ENCODE measurements at regions not wholly inside any gene's neighbourhood (a gene's known extent, or its start where the extent isn't known, plus 50 kb on each side); places are given as distances from the start of the nearest gene placed in this dataset.

GRCh38 chr5:33046091-33046490, 335.0 kb downstream of the NPR3 start:
- no peak overlapping the region for H3K27ac Mint-ChIP-seq
- no peaks in the 10 kb centered on the region for H3K4me1 Mint-ChIP-seq (ENCODE audit: low read depth)
- H3K27me3 Mint-ChIP-seq, result no peaks in the 10 kb centered on the region
- H3K4me3 Mint-ChIP-seq, result no peak overlapping the region
- H3K36me3 Mint-ChIP-seq, result no peaks in the 10 kb centered on the region
- H3K9me3 Mint-ChIP-seq (ENCODE audit: low read depth), result peaks cover 8% of the 10 kb centered on the region

DNA sequence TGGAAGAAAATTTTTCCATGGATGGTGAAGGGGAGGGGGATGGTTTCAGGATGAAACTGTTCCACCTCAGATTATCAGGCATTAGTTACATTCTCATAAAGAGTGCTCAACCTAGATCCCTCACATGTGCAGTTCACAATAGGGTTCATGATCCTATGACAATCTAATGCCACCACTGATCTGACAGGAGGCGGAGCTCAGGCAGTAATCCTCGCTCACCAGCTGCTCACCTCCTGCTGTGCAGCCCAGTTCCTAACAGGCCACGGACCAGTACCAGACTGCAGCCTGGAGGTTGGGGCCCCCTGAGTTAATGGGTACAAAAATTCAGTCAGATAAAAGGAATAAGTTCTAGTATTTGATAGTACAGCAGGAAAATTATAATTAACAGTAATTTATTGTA, 337.2 kb downstream of the NPR3 start:
- Mint-ChIP-seq H3K4me3 (no peak overlapping the region), H3K9me3 (ENCODE audit: low read depth) (peaks cover 14% of the 10 kb centered on the region), H3K4me1 (ENCODE audit: low read depth) (no peaks in the 10 kb centered on the region), H3K36me3 (no peaks in the 10 kb centered on the region), H3K27ac (no peak overlapping the region), H3K27me3 (no peaks in the 10 kb centered on the region)

GRCh38 chr5:33049298-33049697, 338.2 kb downstream of the NPR3 start:
- no peaks in the 10 kb centered on the region for H3K36me3 Mint-ChIP-seq
- H3K27ac Mint-ChIP-seq, result no peak overlapping the region
- H3K27me3 Mint-ChIP-seq, result no peaks in the 10 kb centered on the region
- H3K9me3 Mint-ChIP-seq (ENCODE audit: low read depth), result peaks cover 16% of the 10 kb centered on the region
- no peaks in the 10 kb centered on the region for H3K4me1 Mint-ChIP-seq (ENCODE audit: low read depth)
- no peak overlapping the region for H3K4me3 Mint-ChIP-seq

- Mint-ChIP-seq H3K9me3 (ENCODE audit: low read depth) (peaks cover 15% of the 10 kb centered on the region), H3K4me1 (ENCODE audit: low read depth) (no peaks in the 10 kb centered on the region), H3K27ac (no peak overlapping the region), H3K4me3 (no peak overlapping the region), H3K27me3 (no peaks in the 10 kb centered on the region), H3K36me3 (no peaks in the 10 kb centered on the region)
These were observed 338.7 kb downstream of the NPR3 start for GRCh38 chr5:33049842-33050241.

GRCh38 chr5:33059081-33059480, 348.0 kb downstream of the NPR3 start:
- H3K4me1 Mint-ChIP-seq (ENCODE audit: low read depth), result no peaks in the 10 kb centered on the region
- H3K9me3 Mint-ChIP-seq (ENCODE audit: low read depth), result peaks cover 24% of the 10 kb centered on the region
- no peaks in the 10 kb centered on the region for H3K36me3 Mint-ChIP-seq
- H3K27me3 Mint-ChIP-seq, result no peaks in the 10 kb centered on the region
- H3K4me3 Mint-ChIP-seq, result no peak overlapping the region
- no peak overlapping the region for H3K27ac Mint-ChIP-seq

DNA sequence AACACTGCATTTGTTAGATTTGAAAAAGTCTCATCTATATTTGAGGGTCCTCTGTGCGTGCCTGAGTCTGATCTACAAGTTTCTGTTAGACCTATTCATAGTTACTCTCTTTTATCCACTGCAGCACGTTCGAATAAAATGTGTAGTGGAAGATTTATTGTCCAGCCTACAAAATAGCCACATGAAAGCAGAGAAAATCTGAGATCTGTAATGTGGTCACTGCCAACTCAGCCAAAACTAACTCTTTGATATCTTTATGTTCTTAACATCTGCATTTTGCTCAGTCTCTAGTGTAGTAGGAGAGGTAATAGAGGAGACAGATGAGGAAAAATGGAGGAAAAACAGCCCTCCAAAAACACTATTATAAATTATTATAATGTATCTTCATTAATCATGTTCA, 354.0 kb downstream of the NPR3 start:
- Mint-ChIP-seq H3K4me3 (no peak overlapping the region), H3K4me1 (ENCODE audit: low read depth) (no peaks in the 10 kb centered on the region), H3K27me3 (no peaks in the 10 kb centered on the region), H3K9me3 (ENCODE audit: low read depth) (peaks cover 5% of the 10 kb centered on the region), H3K36me3 (no peaks in the 10 kb centered on the region), H3K27ac (no peak overlapping the region)

GRCh38 chr5:33067291-33067690, 356.2 kb downstream of the NPR3 start:
- no peaks in the 10 kb centered on the region for H3K4me1 Mint-ChIP-seq (ENCODE audit: low read depth)
- peaks cover 5% of the 10 kb centered on the region for H3K9me3 Mint-ChIP-seq (ENCODE audit: low read depth)
- no peak overlapping the region for H3K27ac Mint-ChIP-seq
- H3K4me3 Mint-ChIP-seq, result no peak overlapping the region
- H3K36me3 Mint-ChIP-seq, result no peaks in the 10 kb centered on the region
- H3K27me3 Mint-ChIP-seq, result no peaks in the 10 kb centered on the region

GRCh38 chr5:33068786-33069185, 357.7 kb downstream of the NPR3 start:
- no peaks in the 10 kb centered on the region for H3K27me3 Mint-ChIP-seq
- H3K4me1 Mint-ChIP-seq (ENCODE audit: low read depth), result no peaks in the 10 kb centered on the region
- H3K36me3 Mint-ChIP-seq, result no peaks in the 10 kb centered on the region
- H3K4me3 Mint-ChIP-seq, result no peak overlapping the region
- no peak overlapping the region for H3K27ac Mint-ChIP-seq
- H3K9me3 Mint-ChIP-seq (ENCODE audit: low read depth), result peaks cover under 1% of the 10 kb centered on the region

GRCh38 chr5:33072296-33072695, 361.2 kb downstream of the NPR3 start:
- H3K27ac Mint-ChIP-seq, result no peak overlapping the region
- peaks cover 13% of the 10 kb centered on the region for H3K9me3 Mint-ChIP-seq (ENCODE audit: low read depth)

GRCh38 chr5:33072726-33073125, 361.6 kb downstream of the NPR3 start:
- Mint-ChIP-seq H3K27ac (no peak overlapping the region), H3K4me3 (no peak overlapping the region), H3K36me3 (no peaks in the 10 kb centered on the region), H3K9me3 (ENCODE audit: low read depth) (peaks cover 13% of the 10 kb centered on the region), H3K4me1 (ENCODE audit: low read depth) (no peaks in the 10 kb centered on the region), H3K27me3 (no peaks in the 10 kb centered on the region)

More at GRCh38 chr5:33072296-33072695, 361.2 kb downstream of the NPR3 start:
- no peak overlapping the region for H3K4me3 Mint-ChIP-seq
- H3K4me1 Mint-ChIP-seq (ENCODE audit: low read depth), result no peaks in the 10 kb centered on the region
- H3K27me3 Mint-ChIP-seq, result no peaks in the 10 kb centered on the region
- no peaks in the 10 kb centered on the region for H3K36me3 Mint-ChIP-seq

- H3K9me3 Mint-ChIP-seq (ENCODE audit: low read depth), result peaks cover 13% of the 10 kb centered on the region
- H3K27ac Mint-ChIP-seq, result no peak overlapping the region
- no peaks in the 10 kb centered on the region for H3K27me3 Mint-ChIP-seq
- no peaks in the 10 kb centered on the region for H3K36me3 Mint-ChIP-seq
- no peak overlapping the region for H3K4me3 Mint-ChIP-seq
- no peaks in the 10 kb centered on the region for H3K4me1 Mint-ChIP-seq (ENCODE audit: low read depth)
These were observed 362.8 kb downstream of the NPR3 start for GRCh38 chr5:33073881-33074327.

DNA sequence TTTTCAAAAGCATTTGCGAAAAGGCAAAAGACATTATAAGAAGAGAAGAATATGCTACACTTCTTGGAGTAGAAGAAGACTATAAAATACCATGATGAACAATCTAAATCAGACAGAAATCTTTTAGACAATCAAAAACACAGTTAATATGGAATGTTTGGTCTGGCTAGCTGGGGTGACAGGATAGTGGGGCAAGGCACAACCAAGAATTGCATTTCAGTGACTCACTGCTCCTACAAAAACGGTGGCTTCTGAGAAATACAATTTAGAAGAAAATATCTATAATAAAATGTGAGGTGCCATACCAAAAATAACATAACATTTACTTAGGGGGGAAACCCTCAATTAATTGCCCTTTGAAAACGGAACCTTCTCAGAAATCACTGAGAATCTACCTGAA, 363.4 kb downstream of the NPR3 start:
- peaks cover 13% of the 10 kb centered on the region for H3K9me3 Mint-ChIP-seq (ENCODE audit: low read depth)
- no peaks in the 10 kb centered on the region for H3K36me3 Mint-ChIP-seq
- H3K4me1 Mint-ChIP-seq (ENCODE audit: low read depth), result no peaks in the 10 kb centered on the region
- no peaks in the 10 kb centered on the region for H3K27me3 Mint-ChIP-seq
- no peak overlapping the region for H3K27ac Mint-ChIP-seq
- no peak overlapping the region for H3K4me3 Mint-ChIP-seq

DNA sequence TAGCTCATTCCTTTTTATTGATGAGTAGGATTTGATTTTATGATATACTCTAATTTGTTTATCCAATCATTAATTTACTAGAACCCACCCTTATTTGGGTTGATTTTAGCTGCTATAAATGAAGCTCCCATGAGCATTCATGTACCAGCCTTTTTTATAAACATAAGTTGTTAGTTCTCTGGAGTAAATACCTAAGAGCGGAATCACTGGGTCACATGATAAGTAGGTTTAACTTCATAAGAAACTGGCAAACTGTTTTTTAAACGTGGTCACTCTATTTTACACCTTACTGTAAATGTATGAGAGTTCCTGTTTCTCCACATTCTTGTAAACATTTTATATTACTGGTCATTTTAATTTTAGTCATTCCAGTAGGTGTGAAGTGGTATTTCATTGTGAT, 364.6 kb downstream of the NPR3 start:
- no peak overlapping the region for H3K27ac Mint-ChIP-seq
- no peaks in the 10 kb centered on the region for H3K36me3 Mint-ChIP-seq
- no peaks in the 10 kb centered on the region for H3K4me1 Mint-ChIP-seq (ENCODE audit: low read depth)
- H3K9me3 Mint-ChIP-seq (ENCODE audit: low read depth), result peaks cover 13% of the 10 kb centered on the region
- no peaks in the 10 kb centered on the region for H3K27me3 Mint-ChIP-seq
- no peak overlapping the region for H3K4me3 Mint-ChIP-seq

DNA sequence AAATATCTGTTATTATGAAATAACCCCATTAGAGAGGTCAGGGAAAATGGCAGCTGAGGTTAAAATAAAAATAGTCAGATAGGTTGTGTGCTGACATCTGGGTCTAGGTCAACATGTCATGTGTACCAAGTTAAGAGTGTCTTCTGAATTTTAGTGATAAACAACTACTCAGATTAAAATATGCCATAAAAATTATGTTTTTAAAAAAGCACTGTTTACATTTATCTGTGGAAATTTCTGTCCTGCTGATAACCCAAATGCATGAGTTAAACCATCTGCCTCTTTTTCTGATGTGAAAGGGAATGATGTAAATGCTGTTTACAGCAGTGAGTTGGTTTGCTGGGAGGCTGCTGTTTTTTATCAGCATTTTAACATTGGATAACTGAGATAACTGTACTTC, 361.2 kb upstream of the TARS1 start:
- Mint-ChIP-seq H3K27ac (no peak overlapping the region), H3K36me3 (no peaks in the 10 kb centered on the region), H3K4me3 (no peak overlapping the region)

GRCh38 chr5:33080287-33080686, 360.5 kb upstream of the TARS1 start:
- H3K4me3 Mint-ChIP-seq, result no peak overlapping the region
- no peaks in the 10 kb centered on the region for H3K9me3 Mint-ChIP-seq (ENCODE audit: low read depth)
- no peaks in the 10 kb centered on the region for H3K27me3 Mint-ChIP-seq
- H3K27ac Mint-ChIP-seq, result no peak overlapping the region
- H3K36me3 Mint-ChIP-seq, result no peaks in the 10 kb centered on the region
- H3K4me1 Mint-ChIP-seq (ENCODE audit: low read depth), result no peaks in the 10 kb centered on the region

More for the DNA sequence above, 361.2 kb upstream of the TARS1 start:
- Mint-ChIP-seq H3K4me1 (ENCODE audit: low read depth) (no peaks in the 10 kb centered on the region), H3K27me3 (no peaks in the 10 kb centered on the region), H3K9me3 (ENCODE audit: low read depth) (peaks cover 6% of the 10 kb centered on the region)

- Mint-ChIP-seq H3K4me3 (no peak overlapping the region), H3K27me3 (no peaks in the 10 kb centered on the region), H3K36me3 (no peaks in the 10 kb centered on the region)
These were observed 352.6 kb upstream of the TARS1 start for GRCh38 chr5:33088176-33088575.

More at GRCh38 chr5:33088176-33088575, 352.6 kb upstream of the TARS1 start:
- Mint-ChIP-seq H3K27ac (no peak overlapping the region), H3K9me3 (ENCODE audit: low read depth) (no peaks in the 10 kb centered on the region), H3K4me1 (ENCODE audit: low read depth) (no peaks in the 10 kb centered on the region)
